ENCODE measurements at regions not wholly inside any gene's neighbourhood (a gene's known extent, or its start where the extent isn't known, plus 50 kb on each side); places are given as distances from the start of the nearest gene placed in this dataset.

DNA sequence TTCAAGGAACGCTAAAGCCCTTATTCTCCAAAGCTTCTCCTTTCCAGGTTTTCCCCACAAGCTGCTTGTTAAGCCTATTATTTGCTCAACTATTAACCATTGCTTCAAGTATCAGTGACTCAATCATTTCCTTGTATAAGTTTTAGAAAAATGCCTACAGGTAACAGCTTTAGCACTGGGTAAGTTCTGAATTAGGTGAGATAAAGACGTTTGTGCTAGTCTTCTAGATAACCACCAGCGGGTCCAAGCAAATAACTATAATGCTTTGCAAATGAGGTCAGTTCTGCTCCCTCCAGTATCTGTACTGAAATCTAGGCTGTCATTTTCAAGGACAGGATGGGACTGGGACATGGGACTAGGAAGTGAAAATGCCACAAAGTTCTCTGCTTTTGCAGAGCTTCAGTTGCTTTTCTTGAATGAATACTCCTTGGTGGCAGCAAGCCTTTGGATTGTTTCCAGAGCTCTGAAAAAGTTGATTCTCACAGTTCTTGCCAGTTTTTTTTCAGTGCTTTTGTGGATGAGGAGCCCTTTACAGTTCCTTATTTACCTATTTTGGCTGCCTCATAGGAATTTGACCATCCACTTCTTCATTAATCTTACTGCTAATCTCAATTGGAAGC is 1487.7 kb downstream of the EFNB2 start:
- DNase-seq (ENCODE audit: low spot score): no peak

DNA sequence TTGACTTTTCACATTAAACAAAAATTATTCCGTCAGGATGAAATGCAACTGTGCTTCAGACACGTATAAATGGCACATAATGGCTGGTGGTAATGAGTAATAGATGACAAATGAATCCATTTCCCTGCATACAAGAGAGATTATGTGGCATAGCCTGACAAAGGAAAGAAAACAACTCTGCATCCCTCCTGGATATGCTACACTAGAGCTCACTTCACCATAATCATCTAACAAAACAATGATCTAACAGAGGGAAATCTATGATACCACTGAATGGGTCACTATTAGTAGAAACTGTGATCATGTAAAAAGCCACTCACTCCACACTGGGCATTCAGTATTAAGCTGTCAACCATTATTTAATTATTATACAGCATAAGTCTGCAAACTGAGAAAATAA is 1498.4 kb downstream of the EFNB2 start:
- peak; percentile 9 for DNase-seq (ENCODE audit: low spot score)

DNA sequence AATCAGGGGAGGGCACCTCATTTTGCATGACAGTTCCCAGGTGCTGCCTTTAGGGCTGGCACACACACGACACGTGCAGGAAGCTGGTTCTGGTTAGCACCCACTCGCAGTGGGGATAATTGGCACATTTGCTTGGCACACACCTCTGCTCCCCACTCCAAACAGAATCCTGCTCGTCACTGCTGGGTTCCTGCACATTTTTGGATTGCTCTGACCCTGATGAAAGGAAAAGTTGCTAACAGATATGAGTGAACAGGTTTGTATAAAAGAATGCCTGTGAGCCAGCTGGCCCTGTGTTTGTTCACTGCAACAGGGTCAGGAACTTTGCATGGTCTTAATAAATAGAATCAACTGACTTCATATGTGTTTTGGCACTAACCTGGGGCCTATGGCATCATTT is 1500.4 kb downstream of the EFNB2 start:
- DNase-seq (ENCODE audit: low spot score): no peak

DNA sequence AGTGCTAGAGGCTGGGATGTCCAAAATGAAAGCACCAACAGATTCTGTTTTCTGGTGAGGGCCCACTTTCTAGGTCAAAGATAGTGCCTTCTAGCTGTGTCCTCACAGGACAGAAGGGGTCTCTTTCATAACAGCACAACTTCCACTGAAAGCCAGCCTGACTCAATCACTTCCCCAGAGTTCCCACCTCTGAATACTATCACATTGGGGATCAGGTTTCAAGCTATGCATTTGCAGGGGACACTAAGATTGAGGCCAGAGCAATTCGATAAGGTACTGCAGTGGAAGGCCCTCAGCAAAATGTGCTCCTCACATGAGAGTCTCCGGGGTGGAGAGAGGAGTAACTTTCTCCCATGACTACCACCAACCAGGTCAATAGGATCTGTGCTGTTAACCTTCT is 1501.5 kb downstream of the EFNB2 start:
- no peak for DNase-seq (ENCODE audit: low spot score)

DNA sequence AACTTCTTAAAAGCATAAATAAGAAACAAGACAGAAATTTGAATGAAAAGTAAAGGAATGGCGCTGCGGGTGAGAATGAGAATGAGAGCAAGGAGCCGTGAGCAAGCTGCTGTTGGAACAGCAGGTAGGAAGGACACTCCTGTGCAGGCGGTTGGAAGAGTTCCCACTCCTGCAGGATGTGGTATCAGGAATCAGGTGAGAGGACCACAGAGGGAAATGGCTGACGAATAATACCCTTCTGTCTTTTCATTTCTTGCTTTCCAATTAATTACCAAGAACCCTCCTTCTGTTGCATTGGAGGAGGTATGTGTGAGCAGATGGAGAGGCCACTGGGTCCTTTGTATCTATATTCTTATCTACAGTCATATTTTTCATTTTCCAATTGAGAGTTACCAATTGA is 1504.2 kb downstream of the EFNB2 start:
- no peak for DNase-seq (ENCODE audit: low spot score)

DNA sequence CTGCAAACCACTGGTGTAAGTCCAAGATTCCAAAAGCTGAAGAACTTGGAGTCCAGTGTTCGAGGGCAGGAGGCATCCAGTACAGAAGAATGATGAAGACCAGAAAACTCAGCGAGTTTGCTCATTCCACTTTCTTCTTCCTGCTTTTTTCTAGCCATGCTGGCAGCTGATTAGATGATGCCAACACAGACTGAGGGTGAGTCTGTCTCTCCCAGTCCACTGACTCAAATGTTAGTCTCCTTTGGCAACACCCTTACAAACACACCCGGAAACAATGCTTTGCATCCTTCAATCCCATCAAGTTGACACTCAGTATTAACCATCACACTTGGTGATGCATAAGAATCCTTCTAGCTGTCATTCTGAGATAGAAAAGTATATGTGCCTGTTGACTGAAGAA is 1504.6 kb downstream of the EFNB2 start:
- no peak for DNase-seq (ENCODE audit: low spot score)

DNA sequence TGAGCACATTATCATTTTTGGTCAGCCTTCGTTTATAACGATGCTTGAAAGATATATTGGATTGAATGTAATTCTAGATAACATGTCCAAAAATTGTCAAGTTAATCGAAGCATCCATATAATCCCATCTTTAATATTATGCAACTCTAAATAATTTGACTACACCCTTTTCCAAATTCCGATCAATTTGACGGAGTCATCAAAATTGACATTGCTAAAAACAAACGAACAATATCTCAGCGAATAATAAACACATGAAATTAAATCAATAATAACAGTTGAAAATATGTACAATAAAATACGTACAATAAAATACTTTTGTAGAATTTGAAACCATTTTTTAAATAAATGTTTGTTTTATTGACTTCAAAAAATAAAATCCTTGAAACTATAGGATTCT is 1516.4 kb downstream of the EFNB2 start:
- DNase-seq (ENCODE audit: low spot score): no peak

DNA sequence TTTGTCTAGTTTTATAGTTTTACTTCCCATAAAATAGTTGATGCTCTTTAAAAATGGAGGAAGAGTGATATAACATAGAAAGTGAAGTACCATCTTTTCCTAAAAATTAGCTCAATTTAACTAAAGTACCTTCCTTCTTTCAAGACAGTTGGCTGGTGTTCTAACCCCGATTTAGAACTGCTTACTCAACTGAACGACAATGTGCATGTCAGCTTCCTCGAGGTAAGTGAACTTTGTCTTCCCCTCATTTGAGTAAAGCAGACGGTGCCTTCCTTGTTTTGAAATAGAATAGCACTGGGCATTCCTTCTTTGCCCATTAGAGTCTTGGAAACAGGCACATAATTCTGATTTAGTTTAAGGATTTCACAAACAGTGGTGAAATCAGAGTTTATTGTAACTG is 1519.2 kb downstream of the EFNB2 start:
- no peak for DNase-seq (ENCODE audit: low spot score)

DNA sequence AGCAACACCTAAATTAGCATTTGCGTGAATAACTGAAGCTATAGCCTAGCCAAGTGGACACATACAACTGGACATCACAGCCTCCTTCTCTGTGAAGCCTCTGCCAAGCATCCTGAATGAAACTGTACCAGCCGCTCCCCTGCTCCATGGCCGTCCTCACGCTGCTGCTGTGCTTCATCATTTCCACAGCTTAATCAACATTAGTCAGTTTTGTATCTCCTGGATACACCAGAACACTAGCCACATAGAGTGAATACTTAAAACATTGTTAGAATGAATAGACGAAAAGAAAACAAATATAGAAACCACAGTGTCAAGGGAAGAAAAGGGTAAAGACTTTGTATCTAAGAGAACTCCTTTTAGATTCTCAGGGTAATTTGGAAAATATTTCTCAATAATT is 1526.9 kb downstream of the EFNB2 start:
- DNase-seq (ENCODE audit: low spot score): no peak

DNA sequence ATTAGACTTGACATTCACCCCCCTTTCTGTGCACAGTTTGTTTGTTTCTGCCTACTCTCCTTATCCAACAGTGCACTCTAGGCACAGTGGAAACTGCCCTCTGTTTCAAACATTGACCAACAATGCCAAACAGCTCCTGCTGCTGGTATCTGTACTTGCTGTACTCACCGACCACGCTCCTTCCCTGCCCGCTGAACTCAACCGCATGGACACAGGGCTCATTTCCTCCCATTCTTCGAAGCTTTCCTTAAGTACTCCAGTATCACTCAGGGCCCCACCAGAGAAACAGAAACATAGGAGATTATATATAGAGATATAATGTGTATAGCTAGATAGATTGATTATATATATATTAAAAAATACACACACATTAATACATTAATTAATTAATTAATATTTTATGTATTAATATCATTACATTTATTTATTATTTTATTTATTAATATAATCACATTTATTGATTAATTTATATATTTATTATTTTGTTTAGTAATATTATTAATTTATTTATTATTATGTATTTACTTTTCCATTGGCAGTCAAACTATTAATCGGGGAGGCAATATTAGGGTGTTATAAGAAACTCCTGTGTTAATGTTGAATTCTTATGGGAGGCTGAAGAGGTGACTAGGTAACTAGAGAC is 1528.2 kb downstream of the EFNB2 start:
- no peak for DNase-seq (ENCODE audit: low spot score)

DNA sequence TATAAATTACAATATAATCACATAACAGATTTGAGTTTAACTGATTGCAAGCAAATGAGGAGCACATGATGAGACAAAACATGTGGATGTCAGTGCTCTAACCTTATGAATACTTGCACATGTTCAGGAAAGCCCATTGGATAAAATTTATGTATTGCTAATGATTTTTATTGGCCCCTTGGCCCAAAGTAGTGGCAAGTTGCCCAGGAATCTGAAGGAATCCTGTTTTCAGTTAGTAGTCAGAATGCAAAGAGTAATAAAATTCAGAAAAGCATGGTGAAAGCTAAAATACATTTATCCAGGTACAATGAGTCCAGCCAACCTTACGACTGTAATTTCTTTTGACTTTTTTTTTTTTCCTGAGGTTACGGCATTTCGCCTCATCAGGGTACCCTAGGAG is 1539.4 kb downstream of the EFNB2 start:
- DNase-seq (ENCODE audit: low spot score): no peak

DNA sequence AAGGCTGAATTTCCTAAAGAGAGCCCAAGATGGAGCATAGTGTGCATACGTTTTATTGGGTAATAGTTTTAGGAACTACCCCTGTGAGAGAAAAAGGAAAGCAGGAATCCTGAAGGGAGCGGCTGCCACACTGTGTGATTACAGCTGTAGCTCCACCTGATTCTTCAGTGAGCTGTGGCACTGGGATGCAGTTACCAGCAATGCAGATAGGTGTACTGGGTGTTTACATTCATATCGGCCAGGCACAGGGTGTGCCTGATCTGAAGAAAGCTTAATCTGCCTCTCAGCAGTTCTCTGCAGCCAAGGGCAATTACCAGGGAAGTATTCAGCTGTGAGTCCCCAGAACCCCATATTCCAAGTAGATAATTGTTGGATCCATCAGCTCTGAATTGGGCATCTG is 1541.8 kb downstream of the EFNB2 start:
- no peak for DNase-seq (ENCODE audit: low spot score)

DNA sequence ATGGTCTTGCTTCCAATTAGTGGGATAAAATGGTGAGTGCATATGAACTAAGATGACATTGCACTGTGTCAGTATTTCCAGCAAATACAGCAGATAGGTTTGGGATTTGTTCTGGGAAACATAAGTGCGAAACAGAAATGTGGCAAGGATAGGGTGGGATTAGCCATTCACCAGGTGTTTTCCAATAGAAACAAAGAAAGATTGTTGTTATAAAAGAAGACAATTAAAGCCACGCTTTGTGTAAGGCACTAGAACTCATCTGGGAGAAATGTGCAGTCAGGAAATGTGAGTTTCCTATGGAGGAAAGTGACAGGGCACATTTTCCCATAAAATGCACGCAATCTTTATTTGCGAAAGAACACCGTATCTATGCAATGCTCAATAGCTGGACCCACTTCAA is 1547.8 kb downstream of the EFNB2 start:
- no peak for DNase-seq (ENCODE audit: low spot score)

DNA sequence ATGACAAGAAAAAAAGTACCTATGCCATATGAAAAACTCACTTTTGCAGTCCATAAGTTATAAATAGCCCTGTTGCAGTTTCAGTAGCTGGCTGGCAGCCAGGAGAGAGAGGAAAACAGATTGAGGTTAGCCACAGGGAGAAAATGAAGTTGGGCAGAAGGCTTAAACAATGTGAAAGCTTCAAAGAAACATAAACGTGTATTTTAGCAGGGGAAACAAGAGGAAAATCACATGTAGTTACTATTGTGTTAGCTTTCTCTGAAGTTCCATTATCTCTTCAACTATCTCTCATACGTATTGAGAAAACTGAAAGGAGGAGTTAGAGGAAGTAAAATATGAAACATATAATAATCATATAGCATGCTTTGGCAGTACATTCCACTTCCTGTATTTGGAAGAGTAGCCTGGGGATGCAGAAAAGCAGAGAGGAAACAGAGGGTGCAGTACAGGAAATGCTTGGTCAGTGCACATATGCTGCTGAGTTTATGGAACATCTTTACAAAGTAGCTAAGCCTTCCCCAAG is 1551.1 kb downstream of the EFNB2 start:
- DNase-seq (ENCODE audit: low spot score): no peak

DNA sequence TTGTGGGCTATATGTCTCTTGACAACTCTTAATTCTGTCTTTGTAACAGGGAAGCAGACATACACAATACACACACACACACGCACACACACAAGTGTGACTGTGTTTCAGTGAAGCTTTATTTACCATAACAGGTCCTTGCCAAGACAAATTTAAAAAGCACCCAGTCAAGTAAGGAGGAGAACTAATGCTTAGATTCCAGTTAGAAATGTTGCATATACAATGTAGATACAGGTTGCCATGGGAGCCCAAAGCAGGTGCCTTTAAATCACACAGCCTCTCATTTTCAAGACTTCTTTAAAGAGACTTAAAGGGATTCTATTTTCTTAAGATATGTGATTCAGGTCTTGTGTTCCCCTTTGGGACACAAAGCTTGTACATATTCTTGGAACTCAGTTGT is 1551.9 kb downstream of the EFNB2 start:
- DNase-seq (ENCODE audit: low spot score): no peak

DNA sequence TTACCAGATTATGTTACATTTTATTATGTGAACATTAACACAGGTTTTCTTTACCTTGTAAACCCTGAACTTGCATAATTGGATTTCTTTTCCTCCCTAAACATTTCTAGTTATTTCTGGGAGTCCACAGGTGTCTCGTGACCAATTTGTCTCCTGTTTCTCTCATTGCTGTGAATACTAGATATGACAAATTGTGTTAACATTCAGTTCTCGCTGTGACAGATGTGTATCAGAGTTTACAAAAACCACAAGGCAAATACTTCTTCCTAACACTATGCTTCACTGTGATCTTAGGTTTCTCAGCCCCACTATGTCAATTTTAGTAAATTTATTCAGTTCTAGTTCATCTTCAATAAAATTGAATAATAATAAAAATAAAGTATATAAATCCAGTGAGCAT is 1554.9 kb downstream of the EFNB2 start:
- DNase-seq (ENCODE audit: low spot score): no peak

DNA sequence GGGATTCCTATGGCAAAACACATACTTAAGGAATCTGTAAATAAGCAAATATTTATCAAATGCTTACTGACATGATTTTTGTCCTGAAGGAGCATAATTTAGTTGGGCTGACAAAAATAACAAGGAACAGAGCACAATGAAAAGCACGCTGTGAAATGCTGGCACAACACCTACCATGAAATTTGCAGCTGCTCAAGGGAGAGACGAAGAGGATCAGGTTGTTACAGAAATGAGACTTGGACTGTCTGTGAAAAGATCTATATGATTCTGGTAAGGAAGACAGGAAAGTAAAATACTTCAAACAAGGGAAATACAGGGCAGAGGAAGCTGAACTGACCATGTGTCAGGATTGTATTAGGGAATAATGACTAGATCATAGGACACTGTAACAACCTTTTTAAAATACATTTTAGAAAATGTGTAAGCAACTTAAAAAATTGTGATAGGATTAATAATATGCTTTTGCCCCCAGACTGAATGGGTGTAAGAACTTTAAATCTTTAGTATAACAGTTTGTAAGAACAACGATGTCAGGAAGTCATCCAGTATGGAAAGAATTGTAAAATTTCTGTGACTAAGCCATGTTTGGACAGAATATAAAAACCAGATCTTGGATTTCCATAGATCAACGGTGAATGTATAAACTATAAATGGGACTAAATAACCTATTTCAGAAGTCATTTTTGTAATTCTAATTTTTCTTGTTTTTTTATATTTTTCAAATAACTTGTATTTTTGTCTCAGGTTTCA is 1556.0 kb downstream of the EFNB2 start:
- DNase-seq (ENCODE audit: low spot score): no peak

DNA sequence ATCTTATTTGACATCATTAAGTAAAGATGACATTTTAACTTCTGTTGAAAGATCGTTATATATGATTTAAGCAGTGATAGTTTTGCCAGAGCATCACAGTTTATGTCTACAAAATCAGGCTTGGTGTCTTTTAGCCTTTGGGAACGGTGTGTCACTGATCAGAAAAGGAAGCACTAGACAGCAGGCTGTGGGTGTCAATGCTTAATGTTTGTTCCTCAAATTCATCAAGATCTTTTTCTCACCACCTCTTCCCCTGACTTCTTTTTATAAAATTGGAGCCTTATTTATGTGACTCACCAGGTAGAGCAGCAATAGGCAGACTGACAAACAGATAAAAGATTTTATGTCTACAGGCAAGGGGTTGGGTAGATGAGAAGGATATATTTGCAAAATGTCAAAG is 1558.5 kb downstream of the EFNB2 start:
- no peak for DNase-seq (ENCODE audit: low spot score)

DNA sequence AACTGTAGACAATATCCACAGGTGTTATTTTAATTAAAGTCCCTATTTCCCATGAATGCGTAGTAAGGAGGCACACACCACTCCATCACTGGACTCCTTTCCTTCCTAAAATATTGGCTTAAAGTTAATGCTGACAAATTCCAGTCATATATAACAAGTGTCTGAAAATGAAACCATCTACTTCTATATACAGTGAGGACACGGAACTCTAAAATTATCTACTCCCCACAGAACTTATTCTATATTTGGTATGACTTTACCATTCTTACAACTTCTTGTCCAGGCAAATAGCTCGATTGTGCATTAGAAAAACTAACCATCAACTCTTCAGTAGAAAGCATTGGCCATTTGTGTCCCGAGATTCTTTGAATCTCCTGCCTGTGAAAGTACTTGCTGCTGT is 1560.2 kb downstream of the EFNB2 start:
- no peak for DNase-seq (ENCODE audit: low spot score)

DNA sequence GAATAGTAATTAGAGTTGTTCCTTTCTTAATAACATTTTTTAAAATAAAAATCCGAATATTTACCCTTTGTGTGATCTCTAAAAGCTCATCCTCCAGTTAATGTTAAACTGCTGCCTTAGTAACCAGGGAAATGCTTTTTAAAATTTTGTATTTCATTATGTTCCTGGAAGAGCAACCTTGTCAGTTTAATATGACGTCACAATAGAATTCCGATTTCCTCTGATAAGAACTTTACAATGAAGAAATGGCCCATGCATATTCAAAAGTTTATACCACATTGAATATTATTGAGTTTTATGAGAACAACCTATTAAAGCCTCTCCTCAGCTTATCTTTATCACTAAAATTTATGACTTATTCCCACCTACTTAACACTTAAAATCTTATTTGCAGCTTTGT is 1566.6 kb downstream of the EFNB2 start:
- no peak for DNase-seq (ENCODE audit: low spot score)

DNA sequence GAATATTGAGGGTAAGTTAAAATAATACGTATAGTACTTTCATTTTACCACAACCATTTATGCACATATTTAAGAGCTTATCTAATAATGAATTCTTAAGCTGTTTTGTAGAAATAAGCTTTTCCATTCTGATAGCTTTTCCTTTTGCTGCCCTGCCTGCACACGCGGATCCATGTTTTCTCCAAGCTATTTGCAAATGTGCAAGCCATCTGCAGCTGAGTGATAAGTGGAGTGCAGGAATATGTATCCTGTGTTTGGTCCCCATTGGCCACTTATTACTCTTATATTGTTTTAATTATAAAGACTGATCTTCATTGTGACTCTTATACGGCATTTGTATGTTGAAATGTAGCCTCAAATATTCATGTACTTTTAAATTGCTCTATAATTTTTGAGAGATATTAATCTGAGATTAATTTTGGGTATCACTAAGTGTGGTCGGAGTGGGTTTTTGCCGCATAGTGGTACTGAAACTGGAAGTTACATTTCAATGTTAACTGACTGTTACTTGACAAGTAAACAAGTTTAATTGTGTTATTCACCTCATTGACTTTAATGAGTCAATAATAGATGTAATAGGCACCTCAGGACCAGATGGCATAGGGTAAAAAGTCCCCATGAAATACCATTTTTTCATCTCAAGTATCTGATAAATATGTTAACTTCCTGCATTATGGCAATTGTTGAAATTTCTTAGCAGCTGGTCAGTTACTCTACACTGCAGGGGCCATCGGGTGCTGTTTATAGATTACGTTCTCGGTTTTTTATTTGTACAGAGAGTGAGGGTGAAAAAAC is 1567.4 kb downstream of the EFNB2 start:
- DNase-seq (ENCODE audit: low spot score): no peak

DNA sequence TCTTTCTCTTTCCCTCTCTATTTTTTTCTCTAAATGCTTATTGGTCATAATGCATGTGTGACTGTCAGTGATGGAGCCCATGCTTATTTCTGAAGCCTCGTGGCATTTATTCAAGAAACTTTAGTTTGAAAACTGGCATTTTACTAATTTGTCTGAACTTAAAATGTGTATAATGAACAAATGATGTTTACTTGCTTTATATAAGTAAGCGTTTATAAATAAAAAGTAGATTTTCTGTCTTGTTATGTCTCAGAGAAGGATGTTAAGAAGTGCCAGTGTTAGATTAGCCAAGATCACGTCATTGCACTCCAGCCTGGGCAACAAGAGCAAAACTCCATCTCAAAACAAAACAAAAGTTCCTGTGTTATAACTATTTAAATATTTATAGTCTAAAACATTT is 1568.1 kb downstream of the EFNB2 start:
- no peak for DNase-seq (ENCODE audit: low spot score)

DNA sequence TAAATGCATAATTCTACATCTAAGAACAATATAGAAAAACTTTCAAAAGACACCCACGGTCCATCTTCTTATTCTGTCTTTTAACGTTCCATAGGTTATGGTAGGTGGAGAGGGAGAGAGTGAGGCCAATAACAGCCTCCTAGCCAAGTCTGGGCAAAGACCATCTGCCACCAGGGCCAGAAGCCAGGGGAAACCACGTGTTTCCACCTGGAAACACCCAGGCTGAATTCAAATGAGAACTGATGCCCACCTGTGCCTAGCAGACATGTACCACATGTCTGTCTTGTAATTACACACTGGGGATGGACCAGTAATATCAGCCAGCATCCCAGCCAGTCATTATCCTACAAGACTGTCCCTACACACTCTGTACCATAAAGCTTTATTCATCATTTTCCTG is 1573.1 kb downstream of the EFNB2 start:
- no peak for DNase-seq (ENCODE audit: low spot score)
